Endodermal cell (in vitro differentiated cells): ENCODE measurements at regions not wholly inside any gene's neighbourhood (a gene's known extent, or its start where the extent isn't known, plus 50 kb on each side); places are given as distances from the start of the nearest gene placed in this dataset.
"Not testable (repeated sequence)": the region's sequence is repeated elsewhere in the genome, so short reads cannot be mapped to it uniquely, and the experiment has no call there.

ENCODE experiments used
- DNase-seq: peaks from one replicate; pipeline ENCODE4 v3.0.0-alpha.2; 2017
- H3K27ac ChIP-seq: 2 replicates; pipeline ENCODE4 v1.5.1; 2013; ENCODE audit warnings: mild to moderate bottlenecking, low read depth, low read length, moderate library complexity
- H3K27me3 ChIP-seq: 2 replicates; pipeline ENCODE4 v1.6.1; 2013; ENCODE audit warnings: mild to moderate bottlenecking, low read length, moderate library complexity; ENCODE audit not compliant: insufficient read depth, control insufficient read depth, poor library complexity, severe bottlenecking
- H3K36me3 ChIP-seq: 2 replicates; pipeline ENCODE4 v1.7.0; 2013; ENCODE audit warnings: mild to moderate bottlenecking, low read length, moderate library complexity; ENCODE audit not compliant: control insufficient read depth, insufficient read depth
- H3K4me1 ChIP-seq: one replicate; pipeline ENCODE4 v1.7.0; 2013; ENCODE audit warnings: low read length; ENCODE audit not compliant: control insufficient read depth, insufficient read depth
- H3K4me3 ChIP-seq: 2 replicates; pipeline ENCODE4 v1.5.1; 2013; ENCODE audit warnings: mild to moderate bottlenecking, low read length, moderate library complexity
- H3K9ac ChIP-seq: 2 replicates; pipeline ENCODE4 v1.6.1; 2013; ENCODE audit warnings: mild to moderate bottlenecking, low read length, moderate library complexity; ENCODE audit not compliant: poor library complexity, severe bottlenecking; ENCODE audit errors: extremely low read depth
- H3K9me3 ChIP-seq: 2 replicates; pipeline ENCODE4 v1.6.1; 2013; ENCODE audit warnings: mild to moderate bottlenecking, low read length, moderate library complexity; ENCODE audit not compliant: control insufficient read depth
- H3K27ac Mint-ChIP-seq: 2 replicates; pipeline ENCODE4 v1.8.0; 2020; ENCODE audit warnings: mixed read lengths
- H3K27me3 Mint-ChIP-seq: 2 replicates; pipeline ENCODE4 v1.8.0; 2021; ENCODE audit warnings: mild to moderate bottlenecking, mixed read lengths; ENCODE audit not compliant: insufficient read depth
- H3K36me3 Mint-ChIP-seq: 2 replicates; pipeline ENCODE4 v1.8.0; 2020; ENCODE audit warnings: low read depth, mixed read lengths
- H3K4me1 Mint-ChIP-seq: 2 replicates; pipeline ENCODE4 v1.8.0; 2020; ENCODE audit warnings: mixed read lengths
- H3K4me3 Mint-ChIP-seq: 2 replicates; pipeline ENCODE4 v1.8.0; 2020; ENCODE audit warnings: mild to moderate bottlenecking, moderate library complexity, mixed read lengths
- H3K9me3 Mint-ChIP-seq: 2 replicates; pipeline ENCODE4 v1.8.0; 2020; ENCODE audit warnings: mild to moderate bottlenecking, mixed read lengths
- CTCF ChIP-seq: fragments of 200-600 bp; sonication (generic); conservative IDR thresholded peaks from 2 replicates; pipeline ENCODE4 v1.5.0; 2021; ENCODE audit warnings: antibody characterized with exemption, mild to moderate bottlenecking
- WGBS, 2 experiments: methylation state at CpG; one replicate each; pipeline versions ENCODE4 v1.1.5 to v1.1.7; 2013; ENCODE audit warnings: missing lambda C conversion rate in 2 of 2, mixed read lengths in 1 of 2; ENCODE audit not compliant: insufficient coverage in 1 of 2, insufficient read length in 1 of 2; 5-methylcytosine and 5-hydroxymethylcytosine counted together

GRCh38 chr14:99995700-99996356 lies 69.4 kb upstream of the EVL start:
- Histone ChIP-seq H3K9me3 (peaks cover 22% of the 10 kb centered on the region), H3K4me3 (no peak overlapping the region), H3K27me3 (no peaks in the 10 kb centered on the region), H3K9ac (no peak overlapping the region), H3K36me3 (no peaks in the 10 kb centered on the region), H3K4me1 (no peaks in the 10 kb centered on the region), H3K27ac (no peak overlapping the region)
- H3K4me3 Mint-ChIP-seq, result no peak overlapping the region
- peak; percentile 91 for DNase-seq
- H3K27me3 Mint-ChIP-seq, result no peaks in the 10 kb centered on the region
- H3K4me1 Mint-ChIP-seq, result no peaks in the 10 kb centered on the region
- peaks cover 9% of the 10 kb centered on the region for H3K36me3 Mint-ChIP-seq
- 31 to 33% methylated on average over 2 of the region's 2 CpGs for WGBS, 2 experiments
- TF ChIP-seq CTCF, result peak; percentile 84
- H3K27ac Mint-ChIP-seq, result no peak overlapping the region
- peaks cover 16% of the 10 kb centered on the region for H3K9me3 Mint-ChIP-seq

- 92 to 94% methylated on average over 4 to 5 of the region's 5 CpGs for WGBS, 2 experiments
- H3K27ac ChIP-seq, result no peak overlapping the region
- Mint-ChIP-seq H3K36me3 (peaks cover 13% of the 10 kb centered on the region), H3K4me3 (no peak overlapping the region), H3K27ac (no peak overlapping the region), H3K9me3 (peaks cover 26% of the 10 kb centered on the region), H3K27me3 (no peaks in the 10 kb centered on the region), H3K4me1 (no peaks in the 10 kb centered on the region)
- H3K9ac ChIP-seq, result no peak overlapping the region
- H3K4me1 ChIP-seq, result no peaks in the 10 kb centered on the region
- no peak for DNase-seq
- H3K27me3 ChIP-seq, result no peaks in the 10 kb centered on the region
- peaks cover 33% of the 10 kb centered on the region for H3K9me3 ChIP-seq
- TF ChIP-seq CTCF, result no peak
- H3K4me3 ChIP-seq, result no peak overlapping the region
- no peaks in the 10 kb centered on the region for H3K36me3 ChIP-seq
Observed at GRCh38 chr14:99996951-99997571, 68.2 kb upstream of the EVL start.

- not testable (repeated sequence) for H3K27me3 Mint-ChIP-seq, H3K27ac ChIP-seq, H3K36me3 ChIP-seq, H3K4me3 Mint-ChIP-seq, H3K4me1 ChIP-seq, DNase-seq, H3K9ac ChIP-seq, H3K4me1 Mint-ChIP-seq, H3K27ac Mint-ChIP-seq, H3K4me3 ChIP-seq, H3K27me3 ChIP-seq
- peaks cover 59% of the 10 kb centered on the region for H3K9me3 ChIP-seq
- WGBS, 2 experiments, result 92 to 94% methylated on average over 14 to 15 of the region's 15 CpGs
- H3K9me3 Mint-ChIP-seq, result peaks cover 50% of the 10 kb centered on the region
- peaks cover 18% of the 10 kb centered on the region for H3K36me3 Mint-ChIP-seq
Observed at GRCh38 chr14:100000398-100000797, 64.8 kb upstream of the EVL start.
